H1 (cell line): ENCODE measurements at regions not wholly inside any gene's neighbourhood (a gene's known extent, or its start where the extent isn't known, plus 50 kb on each side); places are given as distances from the start of the nearest gene placed in this dataset.

Experiments
- BACH1 ChIP-seq: IDR thresholded peaks from 2 replicates; pipeline ENCODE4 v1.6.1; 2012; ENCODE audit warnings: low read length, improper control_type of control experiment
- CTBP2 ChIP-seq: IDR thresholded peaks from 2 replicates; pipeline ENCODE4 v1.7.0; 2011; ENCODE audit warnings: borderline replicate concordance, mild to moderate bottlenecking, moderate library complexity, mixed read lengths, low read length; ENCODE audit not compliant: insufficient read depth, insufficient read length
- JUN ChIP-seq: IDR thresholded peaks from 2 replicates; pipeline ENCODE4 v1.6.1; 2011; ENCODE audit warnings: low read depth, mild to moderate bottlenecking, improper control_type of control experiment, low read length

DNA sequence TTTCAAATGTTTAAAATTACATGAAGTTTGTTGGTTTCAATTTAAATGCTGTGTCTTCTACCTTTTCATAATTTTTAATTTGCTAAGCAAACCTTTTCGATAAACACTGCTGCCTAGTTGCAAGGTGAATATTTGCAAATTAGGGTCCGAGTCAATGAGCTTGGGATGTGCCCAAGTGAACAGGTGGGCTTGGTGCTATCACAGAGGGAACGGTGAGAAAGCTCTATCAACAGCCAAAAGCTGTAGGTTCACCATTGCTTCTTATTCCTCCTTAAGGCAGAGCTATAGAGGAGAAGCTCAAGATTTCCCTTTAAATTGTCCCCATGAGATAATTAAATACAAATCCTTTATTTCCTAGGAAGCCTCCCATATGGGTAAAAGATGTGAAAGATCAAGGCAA, 245.3 kb upstream of the CELF2 start (continued):
- no peak for TF ChIP-seq CTBP2
- no peak for TF ChIP-seq JUN
- TF ChIP-seq BACH1, result no peak
